K562 (cell line): ENCODE measurements at regions not wholly inside any gene's neighbourhood (a gene's known extent, or its start where the extent isn't known, plus 50 kb on each side); places are given as distances from the start of the nearest gene placed in this dataset.

ENCODE experiments used
- BRF1 ChIP-seq: IDR thresholded peaks from 3 replicates; pipeline ENCODE4 v1.6.1; 2011; ENCODE audit warnings: borderline replicate concordance, mild to moderate bottlenecking; ENCODE audit not compliant: insufficient read length; ENCODE audit errors: extremely low read depth
- CC2D1A ChIP-seq: fragments of 450-650 bp; IDR thresholded peaks from 2 replicates; pipeline ENCODE4 v1.6.1; 2017; ENCODE audit warnings: mild to moderate bottlenecking
- DIDO1 ChIP-seq: fragments of 450-650 bp; IDR thresholded peaks from 2 replicates; pipeline ENCODE4 v1.6.1; 2016; ENCODE audit warnings: low read depth, missing biosample characterization, missing genetic modification characterization
- EP400 ChIP-seq: fragments of 450-650 bp; IDR thresholded peaks from 2 replicates; pipeline ENCODE4 v1.6.1; 2017; ENCODE audit warnings: antibody characterized with exemption, mild to moderate bottlenecking, moderate library complexity
- GATAD2A ChIP-seq: fragments of 450-650 bp; IDR thresholded peaks from 2 replicates; pipeline ENCODE4 v1.6.1; 2017
- JUND ChIP-seq, 2 experiments: IDR thresholded peaks; 2 replicates in 1 of 2; 3 replicates in 1 of 2; pipeline ENCODE4 v1.6.1; 2011; ENCODE audit warnings: borderline replicate concordance in 2 of 2, low read depth in 2 of 2, low read length in 2 of 2, improper control_type of control experiment in 1 of 2, missing biosample characterization in 1 of 2, missing genetic modification characterization in 1 of 2, missing genetic modification reagents in 1 of 2
- LCOR ChIP-seq: sonication (generic); formaldehyde crosslinking; IDR thresholded peaks from 2 replicates; pipeline ENCODE4 v1.8.0; 2022; ENCODE audit warnings: mild to moderate bottlenecking, missing genetic modification reagents
- MTA3 ChIP-seq: fragments of 450-650 bp; formaldehyde crosslinking; IDR thresholded peaks from 2 replicates; pipeline ENCODE4 v1.6.1; 2017; ENCODE audit warnings: mild to moderate bottlenecking, borderline replicate concordance
- POLR2AphosphoS2 ChIP-seq: IDR thresholded peaks from 2 replicates; pipeline ENCODE4 v1.6.1; 2012; ENCODE audit warnings: low read length, improper control_type of control experiment
- SIRT6 ChIP-seq: IDR thresholded peaks from one replicate; pipeline ENCODE4 v1.6.1; 2012; ENCODE audit warnings: low read depth, mild to moderate bottlenecking, control low read depth, inconsistent platforms, low read length, moderate library complexity
- SMARCA5 ChIP-seq: fragments of 450-650 bp; IDR thresholded peaks from 2 replicates; pipeline ENCODE4 v1.6.1; 2016
- SRF ChIP-seq, 2 experiments: fragments of 250-450, 450-650 bp in 1 of 2; sonication (Bioruptor Pico) in 1 of 2; sonication (generic) in 1 of 2; formaldehyde crosslinking; IDR thresholded peaks; 2 replicates each; pipeline versions ENCODE4 v1.5.0 to v1.5.1; 2020 to 2022; ENCODE audit warnings: mild to moderate bottlenecking in 1 of 2, missing genetic modification reagents in 1 of 2
- ZNF384 ChIP-seq: IDR thresholded peaks from 2 replicates; pipeline ENCODE4 v1.6.1; 2012; ENCODE audit warnings: low read depth, low read length, improper control_type of control experiment
- TF ChIP-seq, protein P1 (sequence below): fragments of 450-650 bp; IDR thresholded peaks from 2 replicates; pipeline ENCODE4 v1.6.1; 2016; ENCODE audit warnings: low read depth
- TF ChIP-seq, protein P2 (sequence below): fragments of 450-650 bp; IDR thresholded peaks from 2 replicates; pipeline ENCODE4 v1.6.1; 2016; ENCODE audit warnings: missing biosample characterization, missing genetic modification characterization
- TF ChIP-seq, protein P3 (sequence below): IDR thresholded peaks from 2 replicates; pipeline ENCODE4 v1.6.1; 2012; ENCODE audit warnings: low read depth, low read length, improper control_type of control experiment, borderline replicate concordance

DNA sequence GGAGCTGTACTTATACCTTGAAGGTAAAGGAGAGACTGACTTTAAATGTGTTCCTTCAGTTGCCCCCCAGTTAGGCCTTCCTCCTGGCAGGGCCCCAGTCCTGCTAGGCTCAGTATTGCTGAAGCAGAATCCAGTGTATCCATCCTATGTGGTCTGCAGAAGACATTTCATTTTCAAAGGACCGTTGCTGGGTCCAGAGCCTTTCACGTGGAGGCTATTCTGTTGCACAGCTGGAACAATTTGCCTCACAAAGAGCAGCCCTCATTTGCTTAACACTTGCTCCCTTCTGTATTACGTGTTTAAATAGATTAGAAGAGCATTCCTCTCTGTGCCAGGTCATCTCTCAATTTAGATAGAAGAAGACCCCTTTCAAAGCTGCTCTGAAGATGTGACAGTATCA is 78.9 kb upstream of the CFAP20DC start (continued):
- TF ChIP-seq, protein P1, sequence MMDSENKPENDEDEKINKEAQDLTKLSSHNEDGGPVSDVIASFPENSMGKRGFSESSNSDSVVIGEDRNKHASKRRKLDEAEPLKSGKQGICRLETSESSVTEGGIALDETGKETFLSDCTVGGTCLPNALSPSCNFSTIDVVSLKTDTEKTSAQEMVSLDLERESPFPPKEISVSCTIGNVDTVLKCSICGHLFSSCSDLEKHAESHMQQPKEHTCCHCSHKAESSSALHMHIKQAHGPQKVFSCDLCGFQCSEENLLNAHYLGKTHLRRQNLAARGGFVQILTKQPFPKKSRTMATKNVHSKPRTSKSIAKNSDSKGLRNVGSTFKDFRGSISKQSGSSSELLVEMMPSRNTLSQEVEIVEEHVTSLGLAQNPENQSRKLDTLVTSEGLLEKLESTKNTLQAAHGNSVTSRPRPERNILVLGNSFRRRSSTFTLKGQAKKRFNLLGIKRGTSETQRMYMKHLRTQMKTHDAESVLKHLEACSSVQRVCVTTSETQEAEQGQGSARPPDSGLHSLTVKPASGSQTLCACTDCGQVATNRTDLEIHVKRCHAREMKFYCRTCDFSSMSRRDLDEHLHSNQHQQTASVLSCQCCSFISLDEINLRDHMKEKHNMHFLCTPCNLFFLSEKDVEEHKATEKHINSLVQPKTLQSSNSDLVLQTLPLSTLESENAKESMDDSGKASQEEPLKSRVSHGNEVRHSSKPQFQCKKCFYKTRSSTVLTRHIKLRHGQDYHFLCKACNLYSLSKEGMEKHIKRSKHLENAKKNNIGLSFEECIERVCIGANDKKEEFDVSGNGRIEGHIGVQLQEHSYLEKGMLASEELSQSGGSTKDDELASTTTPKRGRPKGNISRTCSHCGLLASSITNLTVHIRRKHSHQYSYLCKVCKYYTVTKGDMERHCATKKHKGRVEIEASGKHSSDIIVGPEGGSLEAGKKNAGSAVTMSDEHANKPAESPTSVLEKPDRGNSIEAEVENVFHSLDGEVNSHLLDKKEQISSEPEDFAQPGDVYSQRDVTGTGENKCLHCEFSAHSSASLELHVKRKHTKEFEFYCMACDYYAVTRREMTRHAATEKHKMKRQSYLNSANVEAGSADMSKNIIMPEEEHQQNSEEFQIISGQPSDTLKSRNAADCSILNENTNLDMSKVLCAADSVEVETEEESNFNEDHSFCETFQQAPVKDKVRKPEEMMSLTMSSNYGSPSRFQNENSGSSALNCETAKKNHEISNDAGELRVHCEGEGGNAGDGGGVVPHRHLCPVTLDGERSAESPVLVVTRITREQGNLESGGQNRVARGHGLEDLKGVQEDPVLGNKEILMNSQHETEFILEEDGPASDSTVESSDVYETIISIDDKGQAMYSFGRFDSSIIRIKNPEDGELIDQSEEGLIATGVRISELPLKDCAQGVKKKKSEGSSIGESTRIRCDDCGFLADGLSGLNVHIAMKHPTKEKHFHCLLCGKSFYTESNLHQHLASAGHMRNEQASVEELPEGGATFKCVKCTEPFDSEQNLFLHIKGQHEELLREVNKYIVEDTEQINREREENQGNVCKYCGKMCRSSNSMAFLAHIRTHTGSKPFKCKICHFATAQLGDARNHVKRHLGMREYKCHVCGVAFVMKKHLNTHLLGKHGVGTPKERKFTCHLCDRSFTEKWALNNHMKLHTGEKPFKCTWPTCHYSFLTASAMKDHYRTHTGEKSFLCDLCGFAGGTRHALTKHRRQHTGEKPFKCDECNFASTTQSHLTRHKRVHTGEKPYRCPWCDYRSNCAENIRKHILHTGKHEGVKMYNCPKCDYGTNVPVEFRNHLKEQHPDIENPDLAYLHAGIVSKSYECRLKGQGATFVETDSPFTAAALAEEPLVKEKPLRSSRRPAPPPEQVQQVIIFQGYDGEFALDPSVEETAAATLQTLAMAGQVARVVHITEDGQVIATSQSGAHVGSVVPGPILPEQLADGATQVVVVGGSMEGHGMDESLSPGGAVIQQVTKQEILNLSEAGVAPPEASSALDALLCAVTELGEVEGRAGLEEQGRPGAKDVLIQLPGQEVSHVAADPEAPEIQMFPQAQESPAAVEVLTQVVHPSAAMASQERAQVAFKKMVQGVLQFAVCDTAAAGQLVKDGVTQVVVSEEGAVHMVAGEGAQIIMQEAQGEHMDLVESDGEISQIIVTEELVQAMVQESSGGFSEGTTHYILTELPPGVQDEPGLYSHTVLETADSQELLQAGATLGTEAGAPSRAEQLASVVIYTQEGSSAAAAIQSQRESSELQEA = no peak
- TF ChIP-seq, protein P2, sequence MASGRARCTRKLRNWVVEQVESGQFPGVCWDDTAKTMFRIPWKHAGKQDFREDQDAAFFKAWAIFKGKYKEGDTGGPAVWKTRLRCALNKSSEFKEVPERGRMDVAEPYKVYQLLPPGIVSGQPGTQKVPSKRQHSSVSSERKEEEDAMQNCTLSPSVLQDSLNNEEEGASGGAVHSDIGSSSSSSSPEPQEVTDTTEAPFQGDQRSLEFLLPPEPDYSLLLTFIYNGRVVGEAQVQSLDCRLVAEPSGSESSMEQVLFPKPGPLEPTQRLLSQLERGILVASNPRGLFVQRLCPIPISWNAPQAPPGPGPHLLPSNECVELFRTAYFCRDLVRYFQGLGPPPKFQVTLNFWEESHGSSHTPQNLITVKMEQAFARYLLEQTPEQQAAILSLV (tag) = no peak
- no peak for TF ChIP-seq EP400
- no peak for TF ChIP-seq JUND (IDR thresholded peaks at IDR 0.05; ENCODE audit: borderline replicate concordance, low read depth, low read length)
- TF ChIP-seq JUND (tag; IDR thresholded peaks at IDR 0.05; ENCODE audit: borderline replicate concordance, low read depth, low read length) = no peak
- TF ChIP-seq, protein P3, sequence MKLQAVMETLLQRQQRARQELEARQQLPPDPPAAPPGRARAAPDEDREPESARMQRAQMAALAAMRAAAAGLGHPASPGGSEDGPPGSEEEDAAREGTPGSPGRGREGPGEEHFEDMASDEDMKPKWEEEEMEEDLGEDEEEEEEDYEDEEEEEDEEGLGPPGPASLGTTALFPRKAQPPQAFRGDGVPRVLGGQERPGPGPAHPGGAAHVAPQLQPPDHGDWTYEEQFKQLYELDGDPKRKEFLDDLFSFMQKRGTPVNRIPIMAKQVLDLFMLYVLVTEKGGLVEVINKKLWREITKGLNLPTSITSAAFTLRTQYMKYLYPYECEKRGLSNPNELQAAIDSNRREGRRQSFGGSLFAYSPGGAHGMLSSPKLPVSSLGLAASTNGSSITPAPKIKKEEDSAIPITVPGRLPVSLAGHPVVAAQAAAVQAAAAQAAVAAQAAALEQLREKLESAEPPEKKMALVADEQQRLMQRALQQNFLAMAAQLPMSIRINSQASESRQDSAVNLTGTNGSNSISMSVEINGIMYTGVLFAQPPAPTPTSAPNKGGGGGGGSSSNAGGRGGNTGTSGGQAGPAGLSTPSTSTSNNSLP = no peak
- no peak for TF ChIP-seq DIDO1 (tag)
- no peak for TF ChIP-seq CC2D1A
- TF ChIP-seq GATAD2A = no peak
- no peak for TF ChIP-seq SIRT6
- no peak for TF ChIP-seq MTA3
- no peak for TF ChIP-seq ZNF384
- no peak for TF ChIP-seq LCOR (CRISPR knock-in tag)
- TF ChIP-seq SMARCA5 = no peak
- no peak for TF ChIP-seq BRF1
- no peak for TF ChIP-seq SRF (CRISPR knock-in tag; IDR thresholded peaks at IDR 0.05)
- no peak for TF ChIP-seq POLR2AphosphoS2
